ENCODE measurements at regions not wholly inside any gene's neighbourhood (a gene's known extent, or its start where the extent isn't known, plus 50 kb on each side); places are given as distances from the start of the nearest gene placed in this dataset.

DNA sequence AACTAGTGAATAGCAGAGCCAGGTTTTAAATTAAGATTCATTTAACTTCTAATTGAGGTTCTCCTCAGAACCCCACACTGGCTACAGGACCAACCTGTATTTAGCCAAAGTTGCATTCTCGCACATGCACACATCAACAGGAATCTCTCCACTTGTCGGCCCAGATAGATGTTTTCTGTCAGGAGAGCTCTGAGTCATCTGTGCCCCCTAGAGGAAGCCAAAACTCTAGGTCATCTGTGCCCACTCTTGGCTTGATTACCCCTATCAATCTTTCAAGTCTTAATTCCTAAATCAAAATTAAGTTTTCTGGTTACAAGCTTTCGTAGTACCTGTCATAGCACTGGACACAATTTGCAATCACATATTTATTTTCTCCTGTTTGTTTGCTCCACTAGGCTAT, 104.9 kb upstream of the EOMES start:
- ChIA-PET CTCF (ENCODE audit: low intra/inter-chr PET ratio, low total read pairs) (no interaction called here), POLR2A (no interaction called here)
- Histone ChIP-seq H4K20me1 (ENCODE audit: insufficient read depth, low read length) (no peaks in the 10 kb centered on the region), H3K4me2 (ENCODE audit: low read depth, low read length) (no peak overlapping the region), H3K4me3 (replicated peaks in 1 of 3; ENCODE audit: insufficient read depth in 1 of 3, low read depth in 2 of 3, low read length in 3 of 3) (no peak overlapping the region), H3K36me3 (replicated peaks in 1 of 2; ENCODE audit: control insufficient read depth in 1 of 2, insufficient read depth in 2 of 2, low read length in 2 of 2) (no peaks in the 10 kb centered on the region), H3K27ac (ENCODE audit: extremely low read length, insufficient read depth, low read length) (no peak overlapping the region), H3K9ac (ENCODE audit: insufficient read depth, low read depth, low read length) (no peak overlapping the region), H3K9me3 (ENCODE audit: low read length) (no peaks in the 10 kb centered on the region), H3K4me1 (ENCODE audit: insufficient read depth, low read length) (no peaks in the 10 kb centered on the region), H3K27me3 (ENCODE audit: control insufficient read depth in 1 of 2, insufficient read depth in 2 of 2, low read length in 2 of 2) (0 out of 5 replicates have a peak, but pooled peaks cover 0 to 7% of the 10 kb centered on the region in 2 experiments), H2AFZ (ENCODE audit: low read length) (no peak overlapping the region), H3K79me2 (ENCODE audit: insufficient read depth, low read length) (no peaks in the 10 kb centered on the region)
- in situ Hi-C loops (cut with HindIII; ENCODE audit: extremely low pct_ligation_motif_present, low pct_unique_long_range_greater_than_20kb) = no loop called here
- FAIRE-seq (no peak), ATAC-seq (peak; percentile 57), DNase-seq (ENCODE audit: low spot score) (no peak)
- BruUV-seq (replicated peaks) = no TSS peak
- WGBS (ENCODE audit: low lambda C conversion rate) = 2% methylated on average over 3 of the region's 3 CpGs
- TF ChIP-seq, protein P1, sequence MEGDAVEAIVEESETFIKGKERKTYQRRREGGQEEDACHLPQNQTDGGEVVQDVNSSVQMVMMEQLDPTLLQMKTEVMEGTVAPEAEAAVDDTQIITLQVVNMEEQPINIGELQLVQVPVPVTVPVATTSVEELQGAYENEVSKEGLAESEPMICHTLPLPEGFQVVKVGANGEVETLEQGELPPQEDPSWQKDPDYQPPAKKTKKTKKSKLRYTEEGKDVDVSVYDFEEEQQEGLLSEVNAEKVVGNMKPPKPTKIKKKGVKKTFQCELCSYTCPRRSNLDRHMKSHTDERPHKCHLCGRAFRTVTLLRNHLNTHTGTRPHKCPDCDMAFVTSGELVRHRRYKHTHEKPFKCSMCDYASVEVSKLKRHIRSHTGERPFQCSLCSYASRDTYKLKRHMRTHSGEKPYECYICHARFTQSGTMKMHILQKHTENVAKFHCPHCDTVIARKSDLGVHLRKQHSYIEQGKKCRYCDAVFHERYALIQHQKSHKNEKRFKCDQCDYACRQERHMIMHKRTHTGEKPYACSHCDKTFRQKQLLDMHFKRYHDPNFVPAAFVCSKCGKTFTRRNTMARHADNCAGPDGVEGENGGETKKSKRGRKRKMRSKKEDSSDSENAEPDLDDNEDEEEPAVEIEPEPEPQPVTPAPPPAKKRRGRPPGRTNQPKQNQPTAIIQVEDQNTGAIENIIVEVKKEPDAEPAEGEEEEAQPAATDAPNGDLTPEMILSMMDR (CRISPR knock-in tag; IDR thresholded peaks at IDR 0.05) = 0 out of 2 replicates have a peak, but pooled peaks have one; percentile 17
- no peak for TF ChIP-seq ZNF709 (CRISPR knock-in tag; IDR thresholded peaks at IDR 0.05)
- intact Hi-C loops (cut with micrococcal nuclease; ENCODE audit: unreplicated experiment) = no loop called here

DNA sequence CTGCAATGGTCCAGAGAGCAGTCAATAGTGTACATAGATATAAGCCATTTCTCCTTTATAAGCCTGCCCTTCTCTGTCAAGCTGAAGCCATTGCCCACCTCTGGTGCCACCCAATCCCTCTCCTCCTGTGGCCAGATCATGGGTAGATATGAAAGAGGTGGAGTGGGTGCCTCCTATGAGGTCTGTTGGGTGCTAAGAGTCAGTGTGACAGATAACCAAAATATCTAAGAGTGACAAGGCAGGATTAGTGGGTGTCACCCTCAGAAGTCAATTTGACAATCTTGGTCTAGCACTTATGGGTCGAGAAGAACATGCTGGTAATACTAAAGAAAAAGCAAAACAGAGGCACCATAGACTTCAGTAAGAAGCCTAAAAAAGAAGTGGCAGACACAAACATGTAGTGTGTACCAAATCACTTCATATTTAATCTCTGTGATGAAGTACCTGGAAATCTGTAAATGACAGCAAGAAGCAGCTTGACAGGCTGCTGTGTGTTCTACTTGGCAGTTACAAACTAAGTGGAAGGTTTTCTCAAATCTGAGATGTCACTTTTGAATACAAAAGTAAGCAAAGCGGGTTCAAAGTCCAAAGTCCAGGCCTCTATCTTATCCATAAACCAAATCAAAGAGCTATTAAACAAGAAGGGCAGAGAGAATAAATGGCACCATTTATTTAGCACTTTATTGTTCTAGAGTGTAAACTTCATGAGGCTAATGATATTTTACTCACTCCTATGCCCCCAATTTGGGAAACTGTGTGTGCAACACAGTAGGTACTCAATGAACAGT, 118.9 kb upstream of the EOMES start:
- BruUV-seq (replicated peaks) = no TSS peak
- in situ Hi-C loops (cut with HindIII; ENCODE audit: extremely low pct_ligation_motif_present, low pct_unique_long_range_greater_than_20kb) = no loop called here

More for the DNA sequence above, 118.9 kb upstream of the EOMES start:
- Histone ChIP-seq H3K9ac (ENCODE audit: insufficient read depth, low read depth, low read length) (no peak overlapping the region), H3K9me3 (ENCODE audit: low read length) (no peaks in the 10 kb centered on the region), H3K4me3 (replicated peaks in 1 of 3; ENCODE audit: insufficient read depth in 1 of 3, low read depth in 2 of 3, low read length in 3 of 3) (no peak overlapping the region), H3K27me3 (ENCODE audit: control insufficient read depth in 1 of 2, insufficient read depth in 2 of 2, low read length in 2 of 2) (no peaks in the 10 kb centered on the region; a peak in 1 of 5 replicates), H3K36me3 (replicated peaks in 1 of 2; ENCODE audit: control insufficient read depth in 1 of 2, insufficient read depth in 2 of 2, low read length in 2 of 2) (no peaks in the 10 kb centered on the region), H3K4me2 (ENCODE audit: low read depth, low read length) (no peak overlapping the region), H3K4me1 (ENCODE audit: insufficient read depth, low read length) (no peaks in the 10 kb centered on the region), H3K79me2 (ENCODE audit: insufficient read depth, low read length) (no peaks in the 10 kb centered on the region), H4K20me1 (ENCODE audit: insufficient read depth, low read length) (no peaks in the 10 kb centered on the region), H2AFZ (ENCODE audit: low read length) (no peak overlapping the region), H3K27ac (ENCODE audit: extremely low read length, insufficient read depth, low read length) (no peak overlapping the region)
- TF ChIP-seq AKAP8 (CRISPR knock-in tag; IDR thresholded peaks at IDR 0.05) = no peak
- intact Hi-C loops (cut with micrococcal nuclease; ENCODE audit: unreplicated experiment) = no loop called here
- no peak for ATAC-seq
- CTCF ChIA-PET (ENCODE audit: low intra/inter-chr PET ratio, low total read pairs) = no interaction called here
- 4% methylated on average over 2 of the region's 2 CpGs for WGBS (ENCODE audit: low lambda C conversion rate)
- FAIRE-seq = no peak
- POLR2A ChIA-PET = no interaction called here
- DNase-seq (ENCODE audit: low spot score) = no peak

All from HepG2 (cell line).